ENCODE measurements at regions not wholly inside any gene's neighbourhood (a gene's known extent, or its start where the extent isn't known, plus 50 kb on each side); places are given as distances from the start of the nearest gene placed in this dataset.

DNA sequence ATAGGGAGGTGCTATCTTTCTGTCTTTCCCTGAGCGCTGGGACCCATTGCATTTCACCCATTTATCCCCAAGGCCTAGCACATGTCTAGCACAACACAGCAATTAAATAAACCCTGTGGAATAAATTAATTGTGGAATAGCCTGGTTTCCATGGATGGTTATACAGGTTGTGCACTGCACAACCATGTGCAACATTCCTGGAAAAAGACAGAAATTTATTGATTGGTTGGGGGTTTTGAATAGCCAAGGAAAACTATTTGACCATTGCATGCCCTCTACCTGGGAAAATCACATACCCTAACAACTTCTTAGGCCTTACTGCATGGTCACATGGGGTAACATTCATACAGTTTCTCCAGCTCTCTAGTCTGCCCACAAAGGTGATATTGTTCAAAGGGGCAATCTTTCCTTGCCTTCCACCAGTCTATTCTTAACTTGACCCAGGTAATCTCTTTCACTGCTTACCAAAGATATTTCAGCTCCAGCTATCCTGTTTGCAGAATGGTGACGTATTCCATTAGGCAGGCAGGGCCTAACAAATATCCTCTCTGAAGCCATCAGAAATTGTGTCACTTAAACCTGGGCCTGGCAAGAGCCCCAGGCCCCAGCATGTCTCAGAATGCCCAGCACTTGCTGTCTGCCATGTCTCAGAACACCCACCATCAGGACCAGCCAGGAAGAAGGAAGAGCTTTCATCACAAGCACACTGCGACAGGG is 157.9 kb upstream of the RAB4A start:
- Histone ChIP-seq H3K9me3 (no peaks in the 10 kb centered on the region), H3K27ac (peak overlapping the region in 2 of 3 donors; percentile 62 to 90), H3K27me3 (no peaks in the 10 kb centered on the region), H3K36me3 (no peaks in the 10 kb centered on the region), H3K4me3 (replicated peaks in 1 of 3) (no peak overlapping the region), H3K4me1 (peaks cover 56 to 76% of the 10 kb centered on the region in 2 donors)
- DNase-seq: no peak
- TF ChIP-seq, protein P1, sequence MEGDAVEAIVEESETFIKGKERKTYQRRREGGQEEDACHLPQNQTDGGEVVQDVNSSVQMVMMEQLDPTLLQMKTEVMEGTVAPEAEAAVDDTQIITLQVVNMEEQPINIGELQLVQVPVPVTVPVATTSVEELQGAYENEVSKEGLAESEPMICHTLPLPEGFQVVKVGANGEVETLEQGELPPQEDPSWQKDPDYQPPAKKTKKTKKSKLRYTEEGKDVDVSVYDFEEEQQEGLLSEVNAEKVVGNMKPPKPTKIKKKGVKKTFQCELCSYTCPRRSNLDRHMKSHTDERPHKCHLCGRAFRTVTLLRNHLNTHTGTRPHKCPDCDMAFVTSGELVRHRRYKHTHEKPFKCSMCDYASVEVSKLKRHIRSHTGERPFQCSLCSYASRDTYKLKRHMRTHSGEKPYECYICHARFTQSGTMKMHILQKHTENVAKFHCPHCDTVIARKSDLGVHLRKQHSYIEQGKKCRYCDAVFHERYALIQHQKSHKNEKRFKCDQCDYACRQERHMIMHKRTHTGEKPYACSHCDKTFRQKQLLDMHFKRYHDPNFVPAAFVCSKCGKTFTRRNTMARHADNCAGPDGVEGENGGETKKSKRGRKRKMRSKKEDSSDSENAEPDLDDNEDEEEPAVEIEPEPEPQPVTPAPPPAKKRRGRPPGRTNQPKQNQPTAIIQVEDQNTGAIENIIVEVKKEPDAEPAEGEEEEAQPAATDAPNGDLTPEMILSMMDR (IDR thresholded peaks at IDR 0.05): no peak
- no peak for TF ChIP-seq POLR2A (IDR thresholded peaks at IDR 0.05)
- 97 to 100% methylated on average over 2 to 3 of the region's 3 CpGs for WGBS, 2 donors
- intact Hi-C loops (cut with DNase I): no loop called here

DNA sequence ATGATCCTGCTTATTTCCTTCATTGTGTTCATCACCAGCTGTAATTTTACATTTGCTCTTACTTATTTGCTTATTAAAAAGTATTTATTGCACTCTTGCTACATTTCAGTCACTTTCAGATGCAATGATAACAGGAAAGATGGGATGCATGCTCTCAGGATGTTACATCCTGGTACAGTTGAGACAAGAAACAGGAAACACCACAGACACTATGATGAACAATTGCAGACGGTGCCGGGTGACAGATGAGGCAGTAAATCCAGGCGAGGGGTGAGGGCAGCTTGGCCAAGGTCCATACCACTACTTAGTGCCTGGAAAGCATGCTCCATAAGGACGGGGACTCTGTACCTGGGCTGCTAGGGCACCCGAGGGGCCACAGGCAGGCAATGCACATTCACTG is 156.6 kb upstream of the RAB4A start:
- TF ChIP-seq POLR2A (IDR thresholded peaks at IDR 0.05): no peak
- TF ChIP-seq, protein P1 (IDR thresholded peaks at IDR 0.05): no peak
- H3K4me1 ChIP-seq: peaks cover 55 to 76% of the 10 kb centered on the region in 2 donors
- intact Hi-C loops (cut with DNase I): no loop called here

DNA sequence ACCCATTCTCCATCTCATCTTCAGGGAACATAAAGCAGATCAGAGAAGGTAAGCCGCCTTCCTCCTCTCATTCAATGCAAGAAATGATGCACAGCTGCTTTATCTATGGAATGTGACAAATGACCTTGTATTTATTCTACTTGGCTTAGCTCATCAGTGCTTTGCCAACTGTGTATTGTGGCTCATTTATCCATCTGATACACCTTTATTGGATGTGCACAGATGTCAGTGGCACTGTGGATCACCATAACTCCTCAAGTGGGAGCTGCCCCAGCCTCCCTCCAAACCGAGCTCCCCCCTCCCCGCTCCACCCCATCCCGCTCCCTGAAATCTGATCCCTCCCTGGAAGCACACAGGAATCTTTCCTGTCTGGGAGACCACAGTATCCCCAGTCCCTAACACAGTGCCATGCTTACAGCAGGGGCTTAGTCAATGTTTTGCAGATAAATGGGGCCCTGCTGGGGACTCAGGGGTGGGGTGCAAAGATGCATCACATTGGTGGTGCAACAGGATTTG is 156.0 kb upstream of the RAB4A start:
- 56 to 72% methylated on average over 3 to 4 of the region's 4 CpGs for WGBS, 2 donors

More for the DNA sequence above, 156.6 kb upstream of the RAB4A start:
- no peaks in the 10 kb centered on the region for H3K36me3 ChIP-seq
- DNase-seq: no peak
- H3K27me3 ChIP-seq: no peaks in the 10 kb centered on the region
- peak overlapping the region in 2 of 3 donors; percentile 15 to 98 for H3K27ac ChIP-seq
- no peaks in the 10 kb centered on the region for H3K9me3 ChIP-seq
- no peak overlapping the region for H3K4me3 ChIP-seq (replicated peaks in 1 of 3)
- WGBS, 2 donors: 73 to 77% methylated on average over 4 to 5 of the region's 5 CpGs

DNA sequence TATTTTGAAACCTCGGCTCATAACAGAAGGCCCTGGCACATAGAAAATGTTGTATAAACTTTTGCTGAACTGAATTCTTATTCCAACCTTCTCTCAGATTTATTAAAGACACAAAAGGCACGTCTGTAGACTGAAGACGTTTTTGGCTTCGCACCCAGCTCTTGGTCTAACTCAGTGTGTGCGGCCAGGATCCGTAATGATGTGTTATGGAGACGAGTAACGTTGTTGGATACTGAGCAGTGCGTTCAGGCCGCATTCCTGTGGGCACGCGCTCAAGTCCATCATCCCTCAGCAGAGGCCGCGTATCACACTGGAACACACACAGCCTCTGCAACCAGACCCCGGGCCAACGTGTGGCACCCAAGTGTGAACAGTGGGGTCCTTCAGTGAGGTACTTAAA is 154.8 kb upstream of the RAB4A start:
- H3K36me3 ChIP-seq: no peaks in the 10 kb centered on the region
- WGBS, 2 donors: 87 to 96% methylated on average over 16 of the region's 16 CpGs
- H3K27me3 ChIP-seq: no peaks in the 10 kb centered on the region
- H3K27ac ChIP-seq: peak overlapping the region in 2 of 3 donors; percentile 94 to 98
- TF ChIP-seq POLR2A (IDR thresholded peaks at IDR 0.05): no peak
- TF ChIP-seq, protein P1 (IDR thresholded peaks at IDR 0.05): no peak
- H3K4me3 ChIP-seq (replicated peaks in 1 of 3): no peak overlapping the region
- no peaks in the 10 kb centered on the region for H3K9me3 ChIP-seq
- DNase-seq: no peak
- peaks cover 51 to 70% of the 10 kb centered on the region in 2 donors for H3K4me1 ChIP-seq
- intact Hi-C loops (cut with DNase I): no loop called here

More for the DNA sequence above, 156.0 kb upstream of the RAB4A start:
- DNase-seq: no peak
- Histone ChIP-seq H3K9me3 (no peaks in the 10 kb centered on the region), H3K36me3 (no peaks in the 10 kb centered on the region), H3K4me1 (peaks cover 50 to 71% of the 10 kb centered on the region in 2 donors), H3K27ac (peak overlapping the region in 2 of 3 donors; percentile 15 to 98), H3K27me3 (no peaks in the 10 kb centered on the region), H3K4me3 (replicated peaks in 1 of 3) (no peak overlapping the region)
- TF ChIP-seq POLR2A (IDR thresholded peaks at IDR 0.05): no peak
- TF ChIP-seq, protein P1 (IDR thresholded peaks at IDR 0.05): no peak
- intact Hi-C loops (cut with DNase I): no loop called here

DNA sequence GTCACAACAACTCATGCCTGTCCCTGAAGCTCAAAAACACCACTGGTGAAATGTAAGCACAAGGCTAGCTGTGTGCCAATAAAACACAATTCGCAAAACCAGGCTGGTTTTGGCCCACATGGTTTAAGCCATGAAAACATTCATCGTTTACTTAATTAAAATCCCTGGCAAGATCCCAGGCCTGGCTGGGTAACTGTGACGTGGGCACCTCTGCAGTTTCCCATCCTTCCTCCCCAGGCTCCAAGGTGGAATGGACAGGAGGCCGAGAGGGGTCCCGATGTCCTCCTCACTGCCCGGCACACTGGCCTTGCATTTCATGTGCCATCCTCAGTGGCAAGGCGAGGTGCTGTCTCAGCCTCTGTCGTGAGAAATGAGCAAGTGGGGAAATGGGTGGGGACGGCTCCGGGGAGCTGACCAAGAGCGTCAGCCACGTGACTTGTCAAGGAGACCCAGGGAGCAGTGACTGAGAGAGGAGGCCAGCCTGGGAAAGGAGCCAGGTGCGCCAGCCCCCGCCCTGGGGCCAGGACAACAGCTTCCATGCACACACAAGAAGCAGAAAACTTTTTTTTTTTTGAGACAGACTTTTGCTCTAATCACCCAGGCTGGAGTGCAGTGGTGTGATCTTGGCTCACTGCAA is 153.1 kb upstream of the RAB4A start:
- WGBS, 2 donors: 10 to 15% methylated on average over 14 of the region's 14 CpGs
- no peaks in the 10 kb centered on the region for H3K27me3 ChIP-seq
- DNase-seq: peak; percentile 98 to 99
- H3K4me1 ChIP-seq: peaks cover 38 to 59% of the 10 kb centered on the region in 2 donors
- peak in 1 of 2 donors; percentile 65 for TF ChIP-seq POLR2A (IDR thresholded peaks at IDR 0.05)
- TF ChIP-seq, protein P1 (IDR thresholded peaks at IDR 0.05): no peak
- H3K27ac ChIP-seq: peak overlapping the region; percentile 91 to 98 (median 94)
- H3K4me3 ChIP-seq (replicated peaks in 1 of 3): no peak overlapping the region
- no peaks in the 10 kb centered on the region for H3K36me3 ChIP-seq
- no peaks in the 10 kb centered on the region for H3K9me3 ChIP-seq
- intact Hi-C loops (cut with DNase I): no loop called here
